HCT116 (cell line): ENCODE measurements at regions not wholly inside any gene's neighbourhood (a gene's known extent, or its start where the extent isn't known, plus 50 kb on each side); places are given as distances from the start of the nearest gene placed in this dataset.

Experiments
- ATAC-seq: fragments of 200-7000 bp; cut with Tn5 transposase; 2 replicates; pipeline ENCODE4 v1.9.1; 2020; ENCODE audit warnings: mild to moderate bottlenecking, moderate library complexity
- BruUV-seq: library from RNA; stranded (reverse); fragments of 400-500 nt; replicated peaks from 2 replicates; lab custom pipeline; 2021; lab: Mats Ljungman, UMichigan
- CTCF ChIA-PET: fragments of 300-600 bp; sonication (Branson Sonifier 250); formaldehyde crosslinking; loops from one replicate; lab custom pipeline; 2021; ENCODE audit warnings: antibody characterized with exemption; lab: Charles Lee
- POLR2A ChIA-PET: fragments of 300-600, 350-600 bp; sonication (Branson Sonifier 250); formaldehyde crosslinking; loops from one replicate; lab custom pipeline; 2021; ENCODE audit warnings: antibody characterized with exemption; lab: Charles Lee
- RAD21 ChIA-PET, 2 experiments: fragments of 300-600 bp; sonication (Branson Sonifier 250); formaldehyde crosslinking; loops; one replicate each; lab custom pipeline; 2023; ENCODE audit warnings: low total read pairs in 2 of 2; ENCODE audit not compliant: uncharacterized antibody in 2 of 2, unreplicated experiment in 2 of 2, low non-redundant PET in 1 of 2; lab: Charles Lee
- DNase-seq: peaks from one replicate; pipeline ENCODE4 v3.0.0-alpha.2; 2010; ENCODE audit warnings: low read depth, low spot score
- H2AFZ ChIP-seq: fragments of 200-600 bp; shearing (Covaris generic), sonication (generic); 2 replicates; pipeline ENCODE4 v1.6.1; 2017; ENCODE audit warnings: low read depth, mixed run types, mixed read lengths, antibody characterized with exemption, low read length; ENCODE audit not compliant: poor library complexity, severe bottlenecking
- H3K27ac ChIP-seq: 2 replicates; pipeline ENCODE4 v1.5.1; 2012; ENCODE audit warnings: low read depth, low read length
- H3K27me3 ChIP-seq: fragments of 200-600 bp; sonication (generic); 2 replicates; pipeline ENCODE4 v1.6.1; 2016; ENCODE audit warnings: mixed run types, low read length, mixed read lengths; ENCODE audit not compliant: insufficient read depth
- H3K36me3 ChIP-seq, 2 experiments: fragments of 200-500 bp in 1 of 2; fragments of 200-600 bp in 1 of 2; sonication (Bioruptor generic) in 1 of 2; sonication (generic) in 1 of 2; 2 replicates each; pipeline versions ENCODE4 v1.5.1 to v1.6.1; 2014 to 2016; ENCODE audit warnings: low read length in 2 of 2, inconsistent platforms in 1 of 2, mixed read lengths in 1 of 2, mixed run types in 1 of 2; ENCODE audit not compliant: insufficient read depth in 2 of 2, control insufficient read depth in 1 of 2
- H3K4me1 ChIP-seq, 2 experiments: fragments of 200-600 bp in 1 of 2; sonication (generic) in 1 of 2; 2 replicates each; pipeline versions ENCODE4 v1.5.1 to v1.6.1; 2012 to 2017; ENCODE audit warnings: low read length in 2 of 2, inconsistent platforms in 1 of 2, mild to moderate bottlenecking in 1 of 2, mixed read lengths in 1 of 2, mixed run types in 1 of 2, moderate library complexity in 1 of 2; ENCODE audit not compliant: insufficient read depth in 2 of 2, control insufficient read depth in 1 of 2
- H3K4me2 ChIP-seq: fragments of 200-600 bp; sonication (generic); 2 replicates; pipeline ENCODE4 v1.6.1; 2017; ENCODE audit warnings: mixed run types, low read length, mixed read lengths
- H3K4me3 ChIP-seq, 2 experiments: fragments of 200-600 bp in 1 of 2; sonication (generic) in 1 of 2; replicated peaks in 1 of 2; 2 replicates each; pipeline ENCODE4 v1.5.1; 2011 to 2016; ENCODE audit warnings: low read length in 2 of 2, control low read depth in 1 of 2, low read depth in 1 of 2, mild to moderate bottlenecking in 1 of 2, mixed read lengths in 1 of 2, mixed run types in 1 of 2
- H3K79me2 ChIP-seq: fragments of 200-600 bp; sonication (generic); 2 replicates; pipeline ENCODE4 v1.6.1; 2017; ENCODE audit warnings: mild to moderate bottlenecking, mixed run types, low read length, moderate library complexity, mixed read lengths; ENCODE audit not compliant: insufficient read depth
- H3K9ac ChIP-seq: fragments of 200-600 bp; sonication (generic); 2 replicates; pipeline ENCODE4 v1.6.1; 2016; ENCODE audit warnings: low read length, mixed read lengths
- H3K9me2 ChIP-seq: fragments of 200-600 bp; sonication (generic), shearing (Covaris generic); 2 replicates; pipeline ENCODE4 v1.6.1; 2017; ENCODE audit warnings: mixed run types, mild to moderate bottlenecking, moderate library complexity; ENCODE audit not compliant: insufficient read depth
- H3K9me3 ChIP-seq, 2 experiments: fragments of 200-500 bp in 1 of 2; fragments of 200-600 bp in 1 of 2; sonication (Bioruptor generic) in 1 of 2; sonication (generic) in 1 of 2; 2 replicates each; pipeline ENCODE4 v1.6.1; 2014 to 2017; ENCODE audit warnings: low read length in 2 of 2, mixed read lengths in 2 of 2, inconsistent platforms in 1 of 2, low read depth in 1 of 2, mild to moderate bottlenecking in 1 of 2, mixed run types in 1 of 2, moderate library complexity in 1 of 2; ENCODE audit not compliant: control insufficient read depth in 1 of 2, insufficient read depth in 1 of 2
- H4K20me1 ChIP-seq: fragments of 200-600 bp; sonication (generic), shearing (Covaris generic); 2 replicates; pipeline ENCODE4 v1.6.1; 2017; ENCODE audit warnings: mixed run types, mild to moderate bottlenecking, moderate library complexity; ENCODE audit not compliant: insufficient read depth
- CBX3 ChIP-seq: IDR thresholded peaks from 2 replicates; pipeline ENCODE4 v1.6.1; 2012; ENCODE audit warnings: low read depth
- EGR1 ChIP-seq: IDR thresholded peaks from 2 replicates; pipeline ENCODE4 v1.6.1; 2012; ENCODE audit warnings: low read depth
- ELF1 ChIP-seq: IDR thresholded peaks from 2 replicates; pipeline ENCODE4 v1.6.1; 2012; ENCODE audit warnings: low read depth, borderline replicate concordance
- EZH2phosphoT487 ChIP-seq: fragments of 200-600 bp; IDR thresholded peaks from 2 replicates; pipeline ENCODE4 v1.6.1; 2018; ENCODE audit warnings: antibody characterized with exemption, borderline replicate concordance
- FOSL1 ChIP-seq: IDR thresholded peaks from 2 replicates; pipeline ENCODE4 v1.6.1; 2012; ENCODE audit warnings: low read depth
- JUND ChIP-seq: IDR thresholded peaks from 2 replicates; pipeline ENCODE4 v1.6.1; 2012
- SIN3A ChIP-seq: IDR thresholded peaks from 2 replicates; pipeline ENCODE4 v1.6.1; 2012; ENCODE audit warnings: low read depth
- SRF ChIP-seq: IDR thresholded peaks from 2 replicates; pipeline ENCODE4 v1.6.1; 2012; ENCODE audit warnings: low read depth
- YY1 ChIP-seq: IDR thresholded peaks from 2 replicates; pipeline ENCODE4 v1.6.1; 2011; ENCODE audit warnings: low read length, low read depth, moderate library complexity, mild to moderate bottlenecking; ENCODE audit not compliant: insufficient replicate concordance; ENCODE audit errors: extremely low read depth
- ZFX ChIP-seq: fragments of 450-650 bp; IDR thresholded peaks from 2 replicates; pipeline ENCODE4 v1.6.1; 2017
- ZNF274 ChIP-seq: fragments of 200-500 bp; sonication (Bioruptor generic); IDR thresholded peaks from 2 replicates; pipeline ENCODE4 v1.6.1; 2014; ENCODE audit warnings: mild to moderate bottlenecking, low read depth, low read length, inconsistent platforms
- intact Hi-C: fragments of 100-400 bp; cut with micrococcal nuclease; formaldehyde crosslinking; loops from 2 replicates; pipeline ENCODE4 v1.10.0; 2022
- TF ChIP-seq, protein P1 (sequence below), 3 experiments: fragments of 200-600 bp in 1 of 3; sonication (generic) in 1 of 3; IDR thresholded peaks in 2 of 3; conservative IDR thresholded peaks in 1 of 3; 2 replicates each; pipeline ENCODE4 v1.5.1; 2012 to 2017; ENCODE audit warnings: low read depth in 2 of 3, low read length in 2 of 3, antibody characterized with exemption in 1 of 3, borderline replicate concordance in 1 of 3, control low read depth in 1 of 3, mild to moderate bottlenecking in 1 of 3, mixed read lengths in 1 of 3, mixed run types in 1 of 3, moderate library complexity in 1 of 3; ENCODE audit not compliant: insufficient read depth in 1 of 3
- TF ChIP-seq, protein P2 (sequence below): IDR thresholded peaks from 2 replicates; pipeline ENCODE4 v1.6.1; 2012
- TF ChIP-seq, protein P3 (sequence below): IDR thresholded peaks from 2 replicates; pipeline ENCODE4 v1.6.1; 2012; ENCODE audit warnings: low read depth

DNA sequence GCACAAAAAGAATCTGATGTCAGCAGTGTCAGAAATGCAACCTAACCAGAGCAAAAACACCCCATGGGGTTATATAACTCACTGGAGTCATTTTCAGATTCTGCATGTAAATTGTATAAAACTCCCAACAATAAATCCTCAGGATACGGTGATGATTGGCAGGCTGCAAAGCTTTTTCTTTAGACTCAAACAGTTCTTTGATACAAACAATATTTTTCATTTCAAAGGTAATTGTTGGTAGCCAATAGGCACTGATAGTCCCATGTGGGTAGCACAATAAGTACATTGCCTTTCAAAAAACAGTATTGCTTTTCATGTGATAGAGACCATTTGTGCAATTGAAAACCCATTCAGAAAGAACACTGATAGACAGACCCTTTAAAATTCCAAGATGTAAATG is 98.0 kb downstream of the TMEM26 start:
- no peak overlapping the region for H3K4me3 ChIP-seq
- no peaks in the 10 kb centered on the region; the same call in 1 of the 2 replicates for H3K9me2 ChIP-seq
- ChIA-PET POLR2A (no interaction called here), CTCF (no interaction called here), RAD21 (no interaction called here)
- no peaks in the 10 kb centered on the region for H3K27me3 ChIP-seq
- no peak for TF ChIP-seq JUND
- H3K4me1 ChIP-seq: no peaks in the 10 kb centered on the region
- no peaks in the 10 kb centered on the region for H3K9me3 ChIP-seq
- intact Hi-C loops: no loop called here
- ATAC-seq (no peak), DNase-seq (no peak)
- H3K79me2 ChIP-seq: no peaks in the 10 kb centered on the region
- H3K36me3 ChIP-seq: no peaks in the 10 kb centered on the region
- BruUV-seq: no TSS peak
- H3K27ac ChIP-seq: no peak overlapping the region
- no peaks in the 10 kb centered on the region for H4K20me1 ChIP-seq
- H3K9ac ChIP-seq: no peak overlapping the region
- H2AFZ ChIP-seq: no peak overlapping the region
- H3K4me2 ChIP-seq: no peak overlapping the region

DNA sequence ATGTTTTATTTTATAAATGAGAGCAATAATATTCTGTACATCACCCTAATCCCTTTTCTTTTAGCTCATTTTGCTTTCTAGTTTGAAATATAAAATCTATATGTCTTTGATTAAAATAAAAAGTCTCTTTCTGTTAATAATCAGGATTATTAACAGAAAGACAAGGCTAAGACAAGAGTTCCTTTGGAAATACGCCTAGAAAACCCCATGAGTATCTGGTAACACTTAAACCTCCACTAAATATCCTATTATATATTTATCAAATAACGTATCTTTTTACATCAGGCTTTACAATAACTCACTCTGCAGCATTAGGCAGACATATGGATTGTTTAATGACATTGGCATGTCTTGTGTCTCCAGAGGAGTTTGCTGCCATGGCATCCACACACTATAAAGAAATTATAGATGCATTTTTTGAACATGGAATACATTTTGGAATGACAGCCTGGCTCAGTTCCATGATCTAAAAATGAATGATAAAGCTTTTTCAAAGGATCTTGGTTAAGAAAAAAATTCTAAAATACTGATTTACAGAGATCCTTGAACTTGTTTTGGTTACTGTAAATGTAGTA is 98.7 kb downstream of the TMEM26 start:
- Histone ChIP-seq H3K4me2 (no peak overlapping the region), H3K79me2 (no peaks in the 10 kb centered on the region), H3K4me3 (no peak overlapping the region), H3K36me3 (no peaks in the 10 kb centered on the region), H3K27ac (no peak overlapping the region), H2AFZ (no peak overlapping the region), H3K9me3 (no peaks in the 10 kb centered on the region), H3K27me3 (no peaks in the 10 kb centered on the region), H3K9ac (no peak overlapping the region), H4K20me1 (no peaks in the 10 kb centered on the region), H3K9me2 (no peaks in the 10 kb centered on the region; the same call in 1 of the 2 replicates)
- intact Hi-C loops: no loop called here
- ChIA-PET RAD21 (no interaction called here), POLR2A (no interaction called here)
- no peak for DNase-seq
- ATAC-seq: no peak
- BruUV-seq: no TSS peak
- TF ChIP-seq EZH2phosphoT487: no peak
- no peak for TF ChIP-seq EGR1
- no peak for TF ChIP-seq ZNF274
- TF ChIP-seq, protein P1, sequence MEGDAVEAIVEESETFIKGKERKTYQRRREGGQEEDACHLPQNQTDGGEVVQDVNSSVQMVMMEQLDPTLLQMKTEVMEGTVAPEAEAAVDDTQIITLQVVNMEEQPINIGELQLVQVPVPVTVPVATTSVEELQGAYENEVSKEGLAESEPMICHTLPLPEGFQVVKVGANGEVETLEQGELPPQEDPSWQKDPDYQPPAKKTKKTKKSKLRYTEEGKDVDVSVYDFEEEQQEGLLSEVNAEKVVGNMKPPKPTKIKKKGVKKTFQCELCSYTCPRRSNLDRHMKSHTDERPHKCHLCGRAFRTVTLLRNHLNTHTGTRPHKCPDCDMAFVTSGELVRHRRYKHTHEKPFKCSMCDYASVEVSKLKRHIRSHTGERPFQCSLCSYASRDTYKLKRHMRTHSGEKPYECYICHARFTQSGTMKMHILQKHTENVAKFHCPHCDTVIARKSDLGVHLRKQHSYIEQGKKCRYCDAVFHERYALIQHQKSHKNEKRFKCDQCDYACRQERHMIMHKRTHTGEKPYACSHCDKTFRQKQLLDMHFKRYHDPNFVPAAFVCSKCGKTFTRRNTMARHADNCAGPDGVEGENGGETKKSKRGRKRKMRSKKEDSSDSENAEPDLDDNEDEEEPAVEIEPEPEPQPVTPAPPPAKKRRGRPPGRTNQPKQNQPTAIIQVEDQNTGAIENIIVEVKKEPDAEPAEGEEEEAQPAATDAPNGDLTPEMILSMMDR (IDR thresholded peaks at IDR 0.05 in 2 of 3, conservative IDR thresholded peaks at IDR 0.05 in 1 of 3; ENCODE audit: borderline replicate concordance in 1 of 3, insufficient read depth in 1 of 3, low read depth in 2 of 3, low read length in 2 of 3): no peak
- no peak for TF ChIP-seq ELF1
- no peak for TF ChIP-seq YY1
- TF ChIP-seq, protein P2, sequence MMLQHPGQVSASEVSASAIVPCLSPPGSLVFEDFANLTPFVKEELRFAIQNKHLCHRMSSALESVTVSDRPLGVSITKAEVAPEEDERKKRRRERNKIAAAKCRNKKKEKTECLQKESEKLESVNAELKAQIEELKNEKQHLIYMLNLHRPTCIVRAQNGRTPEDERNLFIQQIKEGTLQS: no peak
- no peak for TF ChIP-seq JUND
- TF ChIP-seq SIN3A: no peak
- no peak for TF ChIP-seq CBX3
- no peak for TF ChIP-seq ZFX
- no peak for TF ChIP-seq FOSL1
- TF ChIP-seq, protein P3, sequence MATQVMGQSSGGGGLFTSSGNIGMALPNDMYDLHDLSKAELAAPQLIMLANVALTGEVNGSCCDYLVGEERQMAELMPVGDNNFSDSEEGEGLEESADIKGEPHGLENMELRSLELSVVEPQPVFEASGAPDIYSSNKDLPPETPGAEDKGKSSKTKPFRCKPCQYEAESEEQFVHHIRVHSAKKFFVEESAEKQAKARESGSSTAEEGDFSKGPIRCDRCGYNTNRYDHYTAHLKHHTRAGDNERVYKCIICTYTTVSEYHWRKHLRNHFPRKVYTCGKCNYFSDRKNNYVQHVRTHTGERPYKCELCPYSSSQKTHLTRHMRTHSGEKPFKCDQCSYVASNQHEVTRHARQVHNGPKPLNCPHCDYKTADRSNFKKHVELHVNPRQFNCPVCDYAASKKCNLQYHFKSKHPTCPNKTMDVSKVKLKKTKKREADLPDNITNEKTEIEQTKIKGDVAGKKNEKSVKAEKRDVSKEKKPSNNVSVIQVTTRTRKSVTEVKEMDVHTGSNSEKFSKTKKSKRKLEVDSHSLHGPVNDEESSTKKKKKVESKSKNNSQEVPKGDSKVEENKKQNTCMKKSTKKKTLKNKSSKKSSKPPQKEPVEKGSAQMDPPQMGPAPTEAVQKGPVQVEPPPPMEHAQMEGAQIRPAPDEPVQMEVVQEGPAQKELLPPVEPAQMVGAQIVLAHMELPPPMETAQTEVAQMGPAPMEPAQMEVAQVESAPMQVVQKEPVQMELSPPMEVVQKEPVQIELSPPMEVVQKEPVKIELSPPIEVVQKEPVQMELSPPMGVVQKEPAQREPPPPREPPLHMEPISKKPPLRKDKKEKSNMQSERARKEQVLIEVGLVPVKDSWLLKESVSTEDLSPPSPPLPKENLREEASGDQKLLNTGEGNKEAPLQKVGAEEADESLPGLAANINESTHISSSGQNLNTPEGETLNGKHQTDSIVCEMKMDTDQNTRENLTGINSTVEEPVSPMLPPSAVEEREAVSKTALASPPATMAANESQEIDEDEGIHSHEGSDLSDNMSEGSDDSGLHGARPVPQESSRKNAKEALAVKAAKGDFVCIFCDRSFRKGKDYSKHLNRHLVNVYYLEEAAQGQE: no peak
- no peak for TF ChIP-seq SRF
- TF ChIP-seq, all 23 proteins: peak for 0
- CTCF ChIA-PET: no interaction called here
- no peaks in the 10 kb centered on the region for H3K4me1 ChIP-seq
